ENCODE measurements at regions not wholly inside any gene's neighbourhood (a gene's known extent, or its start where the extent isn't known, plus 50 kb on each side); places are given as distances from the start of the nearest gene placed in this dataset.

DNA sequence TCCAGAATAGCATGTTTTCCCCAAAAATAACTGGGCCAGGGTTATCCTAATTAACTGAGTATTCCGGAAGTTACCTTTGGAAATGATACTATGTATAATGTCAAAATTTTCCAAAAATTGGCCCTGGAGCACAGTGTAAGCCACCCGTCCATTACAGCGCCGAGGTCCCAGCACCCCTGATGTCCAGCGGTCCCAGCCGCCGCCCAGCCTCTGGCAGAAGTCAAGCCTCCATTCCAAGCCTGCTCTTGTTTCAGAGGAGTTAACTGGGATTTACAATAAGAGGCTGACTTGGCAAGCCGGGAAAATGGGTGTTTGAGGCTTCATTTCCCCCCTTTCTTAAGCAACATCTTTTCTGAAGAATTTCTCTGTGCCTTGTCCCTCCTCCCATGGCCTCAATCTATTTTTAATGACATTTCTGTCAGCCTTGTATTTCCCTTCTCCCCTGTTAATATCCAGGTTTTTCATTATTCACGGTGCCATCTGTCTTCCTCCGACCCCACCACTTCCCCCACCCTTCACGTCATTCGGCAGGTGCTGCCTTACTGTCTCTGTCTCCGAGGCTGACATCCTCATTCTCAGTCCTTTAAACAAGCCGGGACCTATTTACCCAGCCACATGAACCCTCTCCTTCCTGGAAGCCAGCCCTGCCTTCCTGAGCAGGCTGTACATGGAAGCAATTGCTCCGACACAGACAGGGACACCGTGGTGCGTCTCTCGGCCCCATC, 490.9 kb downstream of the NPHP4 start:
- Histone ChIP-seq H3K4me1 (ENCODE audit: control insufficient read depth in 2 of 2, insufficient read depth in 1 of 2, low read depth in 1 of 2, low read length in 2 of 2) (no peaks in the 10 kb centered on the region), H3K14ac (ENCODE audit: low read length) (no peak overlapping the region), H3K27me3 (ENCODE audit: control insufficient read depth in 3 of 3, insufficient read depth in 3 of 3, low read depth in 1 of 3, low read length in 3 of 3) (peaks cover 0 to 7% (median 0%) of the 10 kb centered on the region in 3 experiments), H3K9ac (ENCODE audit: low read depth, low read length, poor library complexity) (no peak overlapping the region), H2AK5ac (ENCODE audit: low read depth, low read length) (no peak overlapping the region), H2AFZ (ENCODE audit: low read length) (no peak overlapping the region), H3K4me2 (ENCODE audit: insufficient read depth, low read length, poor library complexity, severe bottlenecking) (no peak overlapping the region), H2BK15ac (ENCODE audit: low read length) (no peak overlapping the region), H3K23ac (ENCODE audit: low read depth, low read length, poor library complexity) (no peak overlapping the region), H4K91ac (ENCODE audit: low read depth, low read length, poor library complexity) (no peak overlapping the region), H3K18ac (ENCODE audit: low read length) (no peak overlapping the region), H3K9me3 (replicated peaks in 1 of 2; ENCODE audit: control insufficient read depth in 2 of 2, insufficient read depth in 1 of 2, low read depth in 1 of 2, low read length in 2 of 2) (peaks cover 0 to 4% of the 10 kb centered on the region in 2 donors), H2BK120ac (ENCODE audit: low read depth, low read length) (no peak overlapping the region), H2BK12ac (ENCODE audit: low read length) (no peak overlapping the region), H3K4ac (ENCODE audit: low read length) (no peak overlapping the region), H4K8ac (ENCODE audit: low read depth, low read length) (no peak overlapping the region), H3K36me3 (replicated peaks in 1 of 2; ENCODE audit: control insufficient read depth in 2 of 2, insufficient read depth in 2 of 2, low read length in 2 of 2) (no peaks in the 10 kb centered on the region), H2BK5ac (ENCODE audit: low read length) (no peak overlapping the region), H3K79me1 (ENCODE audit: low read depth, low read length) (no peaks in the 10 kb centered on the region), H3K27ac (replicated peaks; ENCODE audit: low read length) (no peak overlapping the region), H3K4me3 (ENCODE audit: low read length in 2 of 2) (no peak overlapping the region)
- WGBS, 2 donors (ENCODE audit: extremely low coverage in 2 of 2, insufficient read length in 2 of 2, insufficient replicate concordance in 1 of 2): no CpG with 5 or more reads among the region's 18 CpGs
- DNase-seq (ENCODE audit: low spot score): no peak

DNA sequence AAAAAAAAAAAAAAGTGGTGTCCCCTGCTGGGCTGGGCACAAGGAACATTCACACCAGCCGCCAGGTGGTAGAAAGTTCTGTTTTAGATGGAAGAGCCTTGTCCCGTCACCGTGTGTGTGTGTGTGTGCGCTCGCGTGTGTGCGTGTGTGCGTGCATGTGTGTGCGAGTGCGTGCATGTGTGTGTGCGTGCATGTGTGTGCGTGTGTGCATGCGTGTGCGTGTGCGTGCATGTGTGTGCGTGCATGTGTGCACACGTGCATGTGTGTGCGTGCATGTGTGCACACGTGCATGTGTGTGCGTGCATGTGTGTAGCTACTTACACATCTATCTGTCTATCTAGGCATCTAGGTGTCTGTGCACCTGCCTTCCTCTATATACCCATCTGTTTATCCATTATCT, 491.7 kb downstream of the NPHP4 start:
- H3K9me3 ChIP-seq (replicated peaks in 1 of 2; ENCODE audit: control insufficient read depth in 2 of 2, insufficient read depth in 1 of 2, low read depth in 1 of 2, low read length in 2 of 2): peaks cover 0 to 4% of the 10 kb centered on the region in 2 donors
- no peak for DNase-seq (ENCODE audit: low spot score)
- peak overlapping the region; percentile 51 for H3K9ac ChIP-seq (ENCODE audit: low read depth, low read length, poor library complexity)
- H3K4me3 ChIP-seq (ENCODE audit: low read length in 2 of 2): no peak overlapping the region
- no peak overlapping the region for H3K14ac ChIP-seq (ENCODE audit: low read length)
- H4K8ac ChIP-seq (ENCODE audit: low read depth, low read length): no peak overlapping the region
- H3K4ac ChIP-seq (ENCODE audit: low read length): no peak overlapping the region
- H3K4me2 ChIP-seq (ENCODE audit: insufficient read depth, low read length, poor library complexity, severe bottlenecking): no peak overlapping the region
- H2BK5ac ChIP-seq (ENCODE audit: low read length): no peak overlapping the region
- no CpG with 5 or more reads among the region's 20 CpGs for WGBS, 2 donors (ENCODE audit: extremely low coverage in 2 of 2, insufficient read length in 2 of 2, insufficient replicate concordance in 1 of 2)
- no peaks in the 10 kb centered on the region for H3K4me1 ChIP-seq (ENCODE audit: control insufficient read depth in 2 of 2, insufficient read depth in 1 of 2, low read depth in 1 of 2, low read length in 2 of 2)
- H3K27ac ChIP-seq (replicated peaks; ENCODE audit: low read length): no peak overlapping the region
- peak overlapping the region; percentile 78 for H3K23ac ChIP-seq (ENCODE audit: low read depth, low read length, poor library complexity)
- H3K36me3 ChIP-seq (replicated peaks in 1 of 2; ENCODE audit: control insufficient read depth in 2 of 2, insufficient read depth in 2 of 2, low read length in 2 of 2): no peaks in the 10 kb centered on the region
- H4K91ac ChIP-seq (ENCODE audit: low read depth, low read length, poor library complexity): no peak overlapping the region
- no peaks in the 10 kb centered on the region for H3K79me1 ChIP-seq (ENCODE audit: low read depth, low read length)
- no peak overlapping the region for H2BK12ac ChIP-seq (ENCODE audit: low read length)
- H3K18ac ChIP-seq (ENCODE audit: low read length): no peak overlapping the region
- H2BK15ac ChIP-seq (ENCODE audit: low read length): no peak overlapping the region
- no peak overlapping the region for H2BK120ac ChIP-seq (ENCODE audit: low read depth, low read length)
- no peak overlapping the region for H2AFZ ChIP-seq (ENCODE audit: low read length)
- no peak overlapping the region for H2AK5ac ChIP-seq (ENCODE audit: low read depth, low read length)
- H3K27me3 ChIP-seq (ENCODE audit: control insufficient read depth in 3 of 3, insufficient read depth in 3 of 3, low read depth in 1 of 3, low read length in 3 of 3): peaks cover 0 to 11% (median 0%) of the 10 kb centered on the region in 3 experiments

DNA sequence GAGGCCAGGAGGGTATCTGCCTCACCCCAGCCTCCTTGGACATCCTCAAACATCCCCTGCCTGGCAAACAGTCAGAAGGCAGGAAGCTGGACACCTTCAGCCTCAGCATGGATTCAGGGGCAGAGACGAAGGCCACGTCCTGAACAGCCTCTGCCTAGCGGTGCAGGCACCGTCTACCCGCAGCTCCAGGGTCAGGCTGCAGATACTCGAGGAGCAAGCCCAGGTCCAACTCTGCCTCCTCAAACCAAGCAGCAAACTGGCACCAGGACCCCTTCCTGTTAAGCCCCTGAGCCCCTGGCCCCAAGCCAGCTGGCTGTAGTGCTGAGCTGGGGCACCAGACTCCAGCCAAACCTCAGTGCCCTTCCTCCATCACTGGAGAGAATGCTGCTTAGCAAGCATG, 494.7 kb downstream of the NPHP4 start:
- no peak overlapping the region for H2AFZ ChIP-seq (ENCODE audit: low read length)
- peak overlapping the region; percentile 49 for H3K14ac ChIP-seq (ENCODE audit: low read length)
- H3K4me2 ChIP-seq (ENCODE audit: insufficient read depth, low read length, poor library complexity, severe bottlenecking): no peak overlapping the region
- peak overlapping the region; percentile 25 for H3K23ac ChIP-seq (ENCODE audit: low read depth, low read length, poor library complexity)
- H3K18ac ChIP-seq (ENCODE audit: low read length): peak overlapping the region; percentile 62
- H3K9ac ChIP-seq (ENCODE audit: low read depth, low read length, poor library complexity): no peak overlapping the region
- DNase-seq (ENCODE audit: low spot score): no peak
- H4K8ac ChIP-seq (ENCODE audit: low read depth, low read length): no peak overlapping the region
- no peaks in the 10 kb centered on the region for H3K36me3 ChIP-seq (replicated peaks in 1 of 2; ENCODE audit: control insufficient read depth in 2 of 2, insufficient read depth in 2 of 2, low read length in 2 of 2)
- H3K9me3 ChIP-seq (replicated peaks in 1 of 2; ENCODE audit: control insufficient read depth in 2 of 2, insufficient read depth in 1 of 2, low read depth in 1 of 2, low read length in 2 of 2): peaks cover 0 to 4% of the 10 kb centered on the region in 2 donors
- peaks cover 0 to 23% (median 0%) of the 10 kb centered on the region in 3 experiments for H3K27me3 ChIP-seq (ENCODE audit: control insufficient read depth in 3 of 3, insufficient read depth in 3 of 3, low read depth in 1 of 3, low read length in 3 of 3)
- no peaks in the 10 kb centered on the region for H3K79me1 ChIP-seq (ENCODE audit: low read depth, low read length)
- no CpG with 5 or more reads among the region's 6 CpGs for WGBS, 2 donors (ENCODE audit: extremely low coverage in 2 of 2, insufficient read length in 2 of 2, insufficient replicate concordance in 1 of 2)
- H2BK120ac ChIP-seq (ENCODE audit: low read depth, low read length): no peak overlapping the region
- H3K4me3 ChIP-seq (ENCODE audit: low read length in 2 of 2): no peak overlapping the region
- H2BK12ac ChIP-seq (ENCODE audit: low read length): peak overlapping the region; percentile 24
- H2BK15ac ChIP-seq (ENCODE audit: low read length): no peak overlapping the region
- H4K91ac ChIP-seq (ENCODE audit: low read depth, low read length, poor library complexity): no peak overlapping the region
- no peak overlapping the region for H3K27ac ChIP-seq (replicated peaks; ENCODE audit: low read length)
- H2BK5ac ChIP-seq (ENCODE audit: low read length): no peak overlapping the region
- no peak overlapping the region for H3K4ac ChIP-seq (ENCODE audit: low read length)
- H2AK5ac ChIP-seq (ENCODE audit: low read depth, low read length): no peak overlapping the region
- peaks cover 0 to 15% of the 10 kb centered on the region in 2 donors for H3K4me1 ChIP-seq (ENCODE audit: control insufficient read depth in 2 of 2, insufficient read depth in 1 of 2, low read depth in 1 of 2, low read length in 2 of 2)

DNA sequence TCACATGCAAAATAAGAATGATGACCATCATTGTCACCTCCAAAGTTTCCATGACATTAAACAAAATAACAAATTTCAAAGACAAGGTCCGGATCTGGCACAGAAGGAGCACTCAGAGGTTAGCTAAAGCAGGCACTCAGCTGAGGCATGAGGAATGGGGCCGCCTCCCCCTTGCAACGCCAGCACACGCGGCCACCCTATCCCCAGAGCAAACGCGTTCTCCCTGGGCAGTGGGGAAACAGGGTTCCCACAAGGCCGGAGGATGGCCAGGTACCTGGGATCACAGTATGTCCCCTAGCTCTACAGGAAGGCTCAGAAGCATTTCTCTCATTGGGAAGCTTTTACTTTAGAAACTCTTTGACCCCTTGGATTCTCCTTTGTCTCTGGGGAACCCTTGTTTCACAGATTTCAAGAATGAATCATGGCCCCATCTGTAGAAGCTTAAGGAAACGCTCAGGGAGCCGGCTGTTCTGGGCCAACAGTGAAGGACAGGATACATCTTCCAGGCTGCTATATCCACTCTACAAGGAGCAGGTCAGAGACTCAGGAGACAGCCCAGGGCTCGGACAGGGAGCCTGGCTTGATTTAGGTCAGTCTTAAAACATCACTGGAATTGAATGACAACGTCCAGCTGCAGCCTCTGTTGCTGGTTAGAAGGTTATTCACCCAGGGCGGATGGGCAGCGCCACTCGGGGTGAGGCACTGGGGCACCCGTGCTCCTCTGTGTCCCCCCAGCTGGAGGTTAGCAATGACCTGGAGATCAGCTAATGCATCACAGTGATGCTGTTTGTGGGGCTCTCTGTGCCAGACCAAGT, 496.4 kb downstream of the NPHP4 start:
- H2AK5ac ChIP-seq (ENCODE audit: low read depth, low read length): no peak overlapping the region
- no peaks in the 10 kb centered on the region for H3K79me1 ChIP-seq (ENCODE audit: low read depth, low read length)
- no peak overlapping the region for H3K4me2 ChIP-seq (ENCODE audit: insufficient read depth, low read length, poor library complexity, severe bottlenecking)
- WGBS, 2 donors (ENCODE audit: extremely low coverage in 2 of 2, insufficient read length in 2 of 2, insufficient replicate concordance in 1 of 2): no CpG with 5 or more reads among the region's 16 CpGs
- no peak overlapping the region for H3K23ac ChIP-seq (ENCODE audit: low read depth, low read length, poor library complexity)
- no peaks in the 10 kb centered on the region for H3K36me3 ChIP-seq (replicated peaks in 1 of 2; ENCODE audit: control insufficient read depth in 2 of 2, insufficient read depth in 2 of 2, low read length in 2 of 2)
- peaks cover 0 to 4% of the 10 kb centered on the region in 2 donors for H3K9me3 ChIP-seq (replicated peaks in 1 of 2; ENCODE audit: control insufficient read depth in 2 of 2, insufficient read depth in 1 of 2, low read depth in 1 of 2, low read length in 2 of 2)
- H3K9ac ChIP-seq (ENCODE audit: low read depth, low read length, poor library complexity): no peak overlapping the region
- no peak overlapping the region for H2BK5ac ChIP-seq (ENCODE audit: low read length)
- peaks cover 0 to 31% (median 0%) of the 10 kb centered on the region in 3 experiments for H3K27me3 ChIP-seq (ENCODE audit: control insufficient read depth in 3 of 3, insufficient read depth in 3 of 3, low read depth in 1 of 3, low read length in 3 of 3)
- H4K91ac ChIP-seq (ENCODE audit: low read depth, low read length, poor library complexity): no peak overlapping the region
- no peak overlapping the region for H2AFZ ChIP-seq (ENCODE audit: low read length)
- no peak overlapping the region for H3K14ac ChIP-seq (ENCODE audit: low read length)
- no peak overlapping the region for H2BK15ac ChIP-seq (ENCODE audit: low read length)
- DNase-seq (ENCODE audit: low spot score): no peak
- no peak overlapping the region for H3K27ac ChIP-seq (replicated peaks; ENCODE audit: low read length)
- H3K18ac ChIP-seq (ENCODE audit: low read length): no peak overlapping the region
- H4K8ac ChIP-seq (ENCODE audit: low read depth, low read length): no peak overlapping the region
- no peak overlapping the region for H3K4me3 ChIP-seq (ENCODE audit: low read length in 2 of 2)
- H3K4me1 ChIP-seq (ENCODE audit: control insufficient read depth in 2 of 2, insufficient read depth in 1 of 2, low read depth in 1 of 2, low read length in 2 of 2): peaks cover 0 to 15% of the 10 kb centered on the region in 2 donors
- H3K4ac ChIP-seq (ENCODE audit: low read length): no peak overlapping the region
- no peak overlapping the region for H2BK12ac ChIP-seq (ENCODE audit: low read length)
- H2BK120ac ChIP-seq (ENCODE audit: low read depth, low read length): no peak overlapping the region
